NOMO-1 treated with dmso at 0.1 percent for 144 hours (cell line): ENCODE measurements at regions not wholly inside any gene's neighbourhood (a gene's known extent, or its start where the extent isn't known, plus 50 kb on each side); places are given as distances from the start of the nearest gene placed in this dataset.
A peak's percentile ranks its signal among the peaks of the same experiment; 100 is the strongest.
"Not testable (repeated sequence)": the region's sequence is repeated elsewhere in the genome, so short reads cannot be mapped to it uniquely, and the experiment has no call there.

Experiments used
- DNase-seq: peaks from one replicate; lab custom pipeline; 2025; ENCODE audit not compliant: unreplicated experiment; lab: John Stamatoyannopoulos, UW

GRCh38 chr2:48180557-48180956, 133.9 kb upstream of the FOXN2 start:
- DNase-seq, result no peak

- no peak for DNase-seq
These were observed 131.2 kb upstream of the FOXN2 start for GRCh38 chr2:48183276-48183675.

GRCh38 chr2:48183991-48184390, 130.5 kb upstream of the FOXN2 start:
- DNase-seq, result no peak

- no peak for DNase-seq
These were observed 127.0 kb upstream of the FOXN2 start for GRCh38 chr2:48187503-48187902.

- no peak for DNase-seq
These were observed 124.8 kb upstream of the FOXN2 start for GRCh38 chr2:48189552-48190228.

GRCh38 chr2:48190230-48190629, 124.3 kb upstream of the FOXN2 start:
- DNase-seq, result no peak

GRCh38 chr2:48194641-48195040, 119.8 kb upstream of the FOXN2 start:
- DNase-seq, result no peak

- no peak for DNase-seq
These were observed 119.3 kb upstream of the FOXN2 start for GRCh38 chr2:48195169-48195568.

- no peak for DNase-seq
These were observed 116.9 kb upstream of the FOXN2 start for GRCh38 chr2:48197618-48198017.

- DNase-seq, result peak; percentile 25
These were observed 116.1 kb upstream of the FOXN2 start for GRCh38 chr2:48198371-48198770.

- no peak for DNase-seq
These were observed 115.4 kb upstream of the FOXN2 start for GRCh38 chr2:48199070-48199469.

GRCh38 chr2:48200620-48201293, 113.7 kb upstream of the FOXN2 start:
- DNase-seq, result no peak

GRCh38 chr2:48201435-48201834, 113.0 kb upstream of the FOXN2 start:
- DNase-seq, result not testable (repeated sequence)

GRCh38 chr2:48202863-48203642, 111.4 kb upstream of the FOXN2 start:
- DNase-seq, result no peak

- no peak for DNase-seq
These were observed 110.8 kb upstream of the FOXN2 start for GRCh38 chr2:48203668-48204067.

GRCh38 chr2:48204750-48205136, 109.7 kb upstream of the FOXN2 start:
- DNase-seq, result no peak

GRCh38 chr2:48205137-48205798, 109.2 kb upstream of the FOXN2 start:
- no peak for DNase-seq

GRCh38 chr2:48206056-48206656, 108.3 kb upstream of the FOXN2 start:
- not testable (repeated sequence) for DNase-seq

GRCh38 chr2:48207201-48207641, 107.3 kb upstream of the FOXN2 start:
- DNase-seq, result no peak

- no peak for DNase-seq
These were observed 106.6 kb upstream of the FOXN2 start for GRCh38 chr2:48207851-48208250.
